ENCODE measurements at regions not wholly inside any gene's neighbourhood (a gene's known extent, or its start where the extent isn't known, plus 50 kb on each side); places are given as distances from the start of the nearest gene placed in this dataset.

DNA sequence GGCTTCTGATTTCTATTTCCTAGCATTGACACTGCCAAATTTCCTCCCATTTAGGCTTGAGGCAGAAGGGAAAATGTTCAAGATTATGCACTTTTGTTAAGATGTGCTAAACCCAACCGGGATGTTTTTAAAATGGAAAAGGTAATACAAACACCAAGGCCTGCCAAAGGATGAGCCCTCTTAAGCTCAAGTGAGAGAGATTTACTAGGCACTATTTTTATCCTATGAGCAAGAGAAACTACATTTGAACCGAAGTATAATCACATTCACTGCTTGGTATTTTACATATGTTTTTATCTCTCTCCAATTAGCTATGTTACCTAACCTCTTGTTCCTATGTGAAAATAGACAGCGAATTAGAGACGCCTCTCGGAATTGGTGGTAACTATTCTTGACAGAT, 295.8 kb downstream of the GABRB3 start:
- DNase-seq = no peak

DNA sequence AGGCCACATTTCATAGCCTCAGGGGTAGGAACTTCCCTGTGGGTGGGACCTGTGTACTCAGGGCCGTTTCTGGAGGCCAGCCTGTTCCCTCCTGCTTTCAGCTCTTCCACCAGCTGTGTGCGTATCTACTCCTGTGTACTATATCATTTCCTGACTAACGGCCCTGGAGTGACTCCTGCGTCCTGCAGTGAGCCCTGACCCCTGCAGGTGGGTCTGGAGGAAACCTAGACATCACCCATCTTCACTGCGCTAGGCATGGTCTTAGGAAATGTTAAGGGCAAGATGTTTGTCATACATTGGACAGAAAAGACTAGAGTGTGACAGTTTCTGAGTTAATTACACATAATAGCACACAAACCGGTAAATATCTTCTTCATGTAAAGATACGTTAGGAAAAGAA, 297.3 kb downstream of the GABRB3 start:
- DNase-seq = no peak

DNA sequence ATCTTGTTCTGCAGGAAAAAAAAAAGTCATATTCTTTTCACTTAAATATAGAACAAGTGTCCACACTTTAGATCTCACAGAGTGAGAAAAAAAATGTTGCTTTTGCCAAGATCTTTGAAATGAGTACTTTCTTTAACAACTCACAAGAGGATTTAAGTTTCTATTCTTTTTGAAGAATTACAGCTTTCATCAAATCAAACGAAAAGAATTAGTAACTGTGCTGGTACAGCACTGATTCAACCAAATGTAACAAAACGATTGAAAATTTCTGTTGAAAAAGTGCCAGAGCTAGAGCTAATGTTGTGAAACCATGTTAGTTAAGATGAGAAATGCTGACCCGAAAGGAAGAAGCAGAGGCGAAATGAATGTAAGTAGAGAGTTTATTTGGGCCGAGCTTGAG, 300.2 kb downstream of the GABRB3 start:
- DNase-seq = no peak

DNA sequence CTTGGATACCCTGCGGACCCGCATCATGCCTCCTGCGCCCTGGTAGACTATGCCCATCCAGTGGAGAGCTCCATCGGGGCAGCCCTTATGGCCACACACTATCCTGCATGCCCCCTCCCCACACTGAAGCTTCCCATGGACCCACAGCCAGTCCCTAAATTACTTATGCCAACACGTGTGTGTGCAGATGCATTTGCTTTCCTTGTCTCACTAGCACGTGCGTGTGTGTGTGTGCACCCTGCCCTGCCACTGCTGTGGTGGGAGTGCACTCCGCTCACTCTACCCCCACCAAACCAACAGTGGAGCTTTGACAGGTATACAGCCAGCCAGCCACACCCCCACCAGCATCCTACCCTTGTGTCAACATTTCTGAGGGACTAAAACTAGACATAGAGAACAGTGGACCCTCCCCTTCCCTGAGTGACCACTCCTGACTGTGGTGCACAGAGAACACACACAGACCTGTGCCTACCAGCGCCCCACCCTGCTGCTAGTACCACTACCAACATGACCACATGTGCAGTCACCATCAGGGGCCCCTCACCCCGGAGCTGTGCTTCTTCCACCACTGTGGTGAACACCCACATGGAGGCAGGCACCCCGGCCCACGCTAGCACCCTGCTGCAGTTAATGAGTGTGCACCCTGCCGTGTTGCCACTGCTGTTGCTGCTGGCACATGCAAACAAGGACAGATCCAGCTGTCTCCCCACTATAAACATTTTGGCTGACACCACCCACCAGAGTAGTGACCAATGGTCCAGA, 310.8 kb downstream of the GABRB3 start:
- no peak for DNase-seq

DNA sequence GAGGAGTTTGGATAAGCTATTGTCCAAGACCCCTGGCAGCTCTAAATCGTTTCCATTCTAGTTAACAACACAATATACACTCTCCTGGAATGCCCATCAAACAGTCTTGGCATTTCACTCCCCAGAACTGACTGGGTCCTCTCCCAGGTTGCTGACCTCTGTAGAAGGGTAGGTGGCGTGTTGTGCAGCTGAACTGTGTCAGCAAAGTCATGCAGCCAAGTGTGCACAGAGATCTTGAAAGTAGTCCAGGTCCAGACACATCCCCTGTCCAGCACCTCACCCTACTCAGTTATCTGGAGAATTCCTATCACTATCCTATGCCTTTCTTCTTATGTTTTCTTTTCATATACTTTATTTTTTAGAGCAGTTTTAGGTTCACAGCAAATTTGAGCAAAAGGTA, 312.7 kb downstream of the GABRB3 start:
- DNase-seq = no peak

DNA sequence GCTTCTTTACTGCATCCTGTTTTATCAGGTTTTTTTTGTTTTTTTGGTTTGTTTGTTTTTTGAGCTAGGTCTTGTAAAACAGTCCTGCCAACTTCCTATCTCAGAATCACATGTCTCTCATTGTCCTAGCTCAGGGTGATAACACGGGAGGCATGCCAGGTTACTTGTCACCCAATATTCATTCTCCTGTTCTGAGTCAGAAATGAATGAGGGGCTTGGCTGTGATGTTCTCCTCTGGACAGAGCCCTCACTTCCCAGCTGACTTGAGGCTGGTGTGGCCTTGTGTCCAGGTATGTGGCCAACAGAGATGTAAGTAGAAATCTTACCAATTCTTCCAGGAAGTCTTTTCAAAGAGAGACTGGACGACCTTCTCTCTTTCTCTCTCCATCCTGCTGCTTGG, 317.0 kb downstream of the GABRB3 start:
- DNase-seq = no peak

DNA sequence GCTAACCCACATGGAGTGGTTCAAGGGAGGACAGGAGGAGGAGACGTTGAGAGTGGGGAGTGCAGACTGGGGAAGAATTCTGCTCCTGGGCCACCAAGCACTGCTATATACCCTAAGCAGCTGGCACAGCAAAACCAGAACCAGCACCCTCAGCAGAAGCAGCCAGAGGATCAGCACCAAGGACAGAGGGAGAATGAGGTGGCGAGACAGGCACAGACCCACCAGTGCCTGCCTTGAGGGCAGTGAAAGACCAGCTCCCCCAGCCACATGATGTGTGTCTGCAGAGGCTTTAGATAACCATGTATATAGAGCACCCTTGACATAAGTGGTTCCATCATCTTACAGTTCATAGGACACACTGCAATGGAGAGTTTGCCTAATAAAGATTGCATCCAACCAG, 319.0 kb downstream of the GABRB3 start:
- no peak for DNase-seq

DNA sequence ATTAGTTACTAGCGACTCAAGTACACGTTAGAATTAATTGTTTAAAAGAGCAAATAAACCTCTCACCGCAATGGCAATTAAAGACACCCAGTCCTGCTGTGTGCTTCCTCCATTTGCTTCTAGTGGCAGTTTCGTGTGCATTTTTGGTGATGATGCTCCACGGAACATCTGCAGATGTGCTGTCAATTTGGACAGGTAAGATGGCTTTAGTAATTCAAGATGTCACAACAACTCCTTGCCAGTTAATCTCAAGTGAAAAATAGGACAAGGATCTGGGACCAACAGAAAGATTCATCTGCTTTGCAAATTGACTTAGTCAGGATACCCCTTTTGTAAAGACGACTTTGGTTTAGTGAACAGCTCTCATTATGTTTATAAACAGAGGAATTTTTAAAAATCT, 320.9 kb downstream of the GABRB3 start:
- DNase-seq = no peak

DNA sequence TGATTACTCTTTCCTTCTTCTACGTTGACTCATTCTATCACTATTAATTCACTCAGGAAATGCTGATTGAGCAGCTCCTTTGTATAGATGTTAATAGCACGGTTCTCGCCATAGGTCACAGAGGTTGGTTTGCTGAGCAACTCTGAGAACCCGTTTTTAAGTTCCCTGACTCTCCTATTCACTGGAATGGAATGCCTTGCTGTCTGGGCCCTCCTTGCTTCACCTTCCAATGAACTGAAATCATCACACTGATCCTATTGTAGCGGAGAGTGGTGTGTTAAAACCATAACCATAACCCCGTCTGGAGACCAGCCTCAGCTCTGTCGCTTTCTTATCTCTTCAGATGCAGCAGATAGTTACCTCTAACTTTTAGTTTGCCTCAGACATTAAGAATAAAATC, 323.6 kb downstream of the GABRB3 start:
- no peak for DNase-seq

DNA sequence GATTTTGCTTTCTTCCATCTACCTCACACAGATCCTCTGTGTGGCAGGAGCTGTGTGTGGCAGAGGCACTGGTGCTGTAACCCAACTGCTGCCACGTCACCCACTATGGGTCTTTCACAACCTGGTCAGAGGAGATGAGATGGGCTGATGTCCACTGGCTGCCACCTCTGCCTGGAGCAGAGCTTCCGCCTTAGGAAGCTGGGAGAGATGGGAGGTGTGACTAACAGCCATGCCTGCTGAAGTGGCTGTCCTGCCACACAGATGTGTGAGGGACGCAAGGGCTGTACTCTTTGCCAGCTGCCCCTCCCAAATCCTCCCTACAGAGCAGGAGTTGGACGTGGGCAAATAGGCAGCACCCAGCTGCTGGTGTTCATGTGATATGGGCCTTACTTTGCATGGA, 329.5 kb downstream of the GABRB3 start:
- DNase-seq = no peak

DNA sequence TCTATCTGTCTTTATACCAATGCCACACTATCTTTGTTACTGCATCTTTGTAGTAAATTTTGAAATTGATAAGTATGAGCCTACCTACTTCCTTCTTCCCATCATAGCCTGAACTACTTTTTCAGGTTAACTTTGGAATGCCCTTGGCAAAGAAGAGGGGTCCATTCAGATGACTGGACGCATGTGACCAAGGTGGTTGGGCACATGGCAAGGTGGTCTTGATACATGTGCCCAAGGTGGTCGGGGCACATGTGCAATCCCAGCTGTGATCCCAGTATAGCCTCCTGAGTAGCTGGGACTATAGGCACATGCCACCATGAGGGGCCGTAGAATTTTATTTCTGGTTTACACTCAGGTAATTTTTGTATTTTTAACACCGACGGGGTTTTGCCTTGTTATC, 330.2 kb downstream of the GABRB3 start:
- DNase-seq = no peak

DNA sequence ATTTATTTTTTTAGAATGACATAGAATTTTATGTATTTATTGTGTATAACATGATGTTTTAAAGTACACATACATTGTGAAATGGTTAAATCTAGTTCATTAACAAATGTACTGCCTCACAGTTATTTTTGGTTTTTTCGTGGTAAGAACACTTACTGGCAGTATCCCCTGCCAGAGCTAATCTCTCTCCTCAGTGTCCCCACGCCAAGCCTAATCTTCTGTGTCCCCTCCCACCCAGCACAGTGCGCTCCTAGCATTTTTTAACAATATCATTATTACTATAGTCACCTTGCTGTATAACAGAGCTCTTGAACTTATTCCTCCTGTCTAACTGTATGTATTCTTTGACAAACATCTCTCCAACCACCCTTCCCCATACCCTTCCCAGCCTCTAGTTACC, 333.2 kb downstream of the GABRB3 start:
- DNase-seq = no peak

DNA sequence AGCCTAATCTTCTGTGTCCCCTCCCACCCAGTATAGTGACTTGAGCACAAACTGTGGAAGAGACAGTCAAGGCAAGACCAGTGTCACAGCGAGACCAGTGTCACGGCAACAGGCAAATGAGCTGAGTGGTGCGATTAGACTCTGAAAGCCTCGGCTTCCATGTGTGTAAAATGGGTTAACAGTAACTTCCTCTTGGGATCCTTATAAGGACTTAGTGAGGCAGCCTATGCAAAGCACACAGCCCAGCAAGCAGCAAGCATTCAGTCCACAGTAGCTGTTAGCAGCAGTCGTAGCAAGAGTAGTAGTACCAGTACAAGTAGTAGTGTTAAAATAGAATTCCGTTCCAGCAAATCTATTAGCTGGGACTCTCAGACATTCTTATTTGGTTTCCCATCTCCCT, 334.1 kb downstream of the GABRB3 start:
- no peak for DNase-seq

DNA sequence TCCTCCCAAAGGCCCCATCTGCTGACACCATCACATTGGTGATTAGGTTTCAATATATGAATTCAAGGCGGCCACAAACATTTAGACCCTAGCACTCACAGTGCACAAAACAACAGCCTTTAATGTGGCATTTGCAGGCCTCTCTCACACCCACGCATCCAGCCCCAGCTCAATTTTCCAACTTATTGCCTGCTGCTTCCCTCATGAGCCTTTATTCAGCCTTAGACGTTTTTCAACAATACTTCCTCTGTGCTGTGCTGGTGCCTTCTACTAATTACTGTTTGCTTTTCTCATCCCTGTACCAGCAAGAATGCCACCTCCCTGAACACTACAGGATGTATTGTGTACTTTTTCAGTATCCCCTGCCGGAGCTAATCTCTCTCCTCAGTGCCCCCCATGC, 334.6 kb downstream of the GABRB3 start:
- DNase-seq = no peak

DNA sequence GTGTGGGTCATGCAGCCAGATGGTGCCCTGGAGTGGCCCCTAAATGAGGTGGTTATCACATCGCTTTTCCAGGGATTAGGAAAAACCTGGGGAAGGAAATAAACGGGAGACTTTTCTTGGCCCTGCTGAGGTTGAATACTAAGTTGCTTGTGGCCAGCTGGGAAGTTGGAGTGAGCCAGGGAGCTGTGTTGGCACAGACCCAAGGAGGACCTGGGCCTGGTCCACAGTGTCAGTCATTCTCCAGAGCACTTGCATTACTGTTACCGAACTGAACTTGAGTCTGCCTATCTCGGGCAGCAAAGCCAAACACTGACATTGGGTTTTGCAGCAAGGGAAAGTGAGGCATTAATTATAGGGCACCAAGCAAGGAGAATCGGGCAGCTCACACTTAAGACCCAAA, 339.0 kb downstream of the GABRB3 start:
- no peak for DNase-seq

DNA sequence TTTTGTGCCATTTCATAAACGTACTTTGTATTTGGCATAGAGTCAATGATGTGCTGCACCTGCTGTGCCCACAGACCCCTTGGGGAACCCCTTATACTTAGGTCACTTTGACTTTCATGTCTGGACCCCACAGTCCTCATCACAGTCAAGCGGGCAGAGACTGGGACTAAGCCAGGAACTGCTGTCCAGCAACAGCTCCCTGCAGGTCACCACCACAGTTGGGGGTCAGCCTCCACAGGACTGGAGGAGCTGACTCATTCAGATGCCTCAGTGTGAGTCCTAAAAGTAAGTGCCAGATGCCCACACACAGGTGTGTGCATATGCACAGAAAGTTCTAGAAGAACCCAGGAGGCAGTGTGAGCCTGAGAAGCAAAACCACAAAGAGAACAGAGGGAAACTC, 339.8 kb downstream of the GABRB3 start:
- no peak for DNase-seq

DNA sequence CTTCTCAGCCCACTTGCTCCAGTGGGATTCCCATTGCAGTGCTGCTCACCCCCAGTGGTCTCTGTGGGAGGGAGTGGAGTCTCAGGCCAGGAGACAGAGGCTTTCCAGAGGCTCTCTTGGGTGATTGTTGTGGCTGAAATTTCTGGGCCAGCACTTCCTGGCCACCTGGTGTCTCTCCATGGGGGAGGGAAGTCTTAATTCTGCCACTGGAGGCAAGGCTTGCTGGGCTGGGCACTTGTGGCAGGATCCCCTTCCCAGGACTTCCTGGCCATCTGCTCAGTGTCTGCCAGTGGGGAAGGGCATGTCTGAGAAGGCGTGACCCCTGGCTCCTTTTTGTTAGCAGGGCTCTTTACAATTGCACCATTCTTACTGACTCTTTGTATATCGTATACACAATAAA, 351.8 kb downstream of the GABRB3 start:
- no peak for DNase-seq

DNA sequence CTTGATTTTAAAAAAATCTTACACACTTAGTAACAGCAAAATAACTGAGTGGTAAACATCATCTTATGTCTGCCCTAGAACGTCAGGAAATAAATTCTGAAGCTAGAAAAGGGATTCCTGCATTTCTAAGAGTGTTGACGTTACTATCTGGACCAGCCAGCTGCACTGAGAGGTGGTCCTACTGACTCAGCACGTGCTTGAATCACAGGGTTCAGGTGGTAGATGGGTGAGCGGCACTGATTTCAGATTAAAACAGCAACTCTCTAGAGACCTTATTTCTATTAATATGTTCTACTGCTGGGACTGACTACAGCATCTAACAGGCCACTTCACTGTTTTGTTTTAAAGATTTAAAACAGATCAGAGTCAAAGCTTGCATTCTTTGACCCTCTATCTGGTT, 377.2 kb downstream of the GABRB3 start:
- DNase-seq = no peak

DNA sequence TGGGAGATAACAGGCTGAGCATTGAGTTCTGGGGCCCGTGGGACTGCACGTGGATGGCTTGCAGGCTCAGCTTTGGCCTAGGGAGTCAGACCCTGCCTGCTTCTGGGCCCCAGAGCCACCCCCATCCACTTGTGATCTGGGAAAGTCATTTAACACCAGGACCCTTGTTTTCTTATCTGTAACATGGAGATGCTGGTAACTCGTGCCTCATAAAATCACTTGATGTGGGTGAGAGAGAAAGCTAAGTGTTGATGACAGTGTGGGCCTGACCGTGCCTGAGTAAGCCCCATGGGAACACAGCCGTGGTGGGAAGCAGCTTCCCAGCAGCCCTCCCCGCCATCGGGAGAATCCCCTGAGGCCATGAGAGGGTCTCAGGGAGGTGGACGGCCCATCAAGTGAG, 378.1 kb downstream of the GABRB3 start:
- no peak for DNase-seq

DNA sequence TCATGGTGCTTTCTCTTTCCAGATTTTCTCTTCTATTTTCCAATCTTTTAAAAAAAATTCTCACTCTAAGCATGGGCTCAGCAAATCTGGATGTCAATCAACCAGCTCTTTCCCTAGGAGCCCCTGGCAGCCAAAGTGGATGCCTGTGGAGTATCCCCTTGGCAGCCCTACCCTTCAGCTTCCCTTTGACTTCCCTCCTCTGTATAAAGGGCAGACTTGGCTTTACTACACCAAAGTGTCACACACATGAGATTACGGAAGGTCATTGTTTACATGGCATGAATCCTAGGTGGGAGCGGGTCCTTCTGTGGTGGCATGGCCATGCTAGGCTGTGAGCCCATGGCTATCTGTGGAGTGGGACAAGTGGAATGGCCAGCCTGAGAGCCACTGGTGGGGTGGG, 379.9 kb downstream of the GABRB3 start:
- no peak for DNase-seq

DNA sequence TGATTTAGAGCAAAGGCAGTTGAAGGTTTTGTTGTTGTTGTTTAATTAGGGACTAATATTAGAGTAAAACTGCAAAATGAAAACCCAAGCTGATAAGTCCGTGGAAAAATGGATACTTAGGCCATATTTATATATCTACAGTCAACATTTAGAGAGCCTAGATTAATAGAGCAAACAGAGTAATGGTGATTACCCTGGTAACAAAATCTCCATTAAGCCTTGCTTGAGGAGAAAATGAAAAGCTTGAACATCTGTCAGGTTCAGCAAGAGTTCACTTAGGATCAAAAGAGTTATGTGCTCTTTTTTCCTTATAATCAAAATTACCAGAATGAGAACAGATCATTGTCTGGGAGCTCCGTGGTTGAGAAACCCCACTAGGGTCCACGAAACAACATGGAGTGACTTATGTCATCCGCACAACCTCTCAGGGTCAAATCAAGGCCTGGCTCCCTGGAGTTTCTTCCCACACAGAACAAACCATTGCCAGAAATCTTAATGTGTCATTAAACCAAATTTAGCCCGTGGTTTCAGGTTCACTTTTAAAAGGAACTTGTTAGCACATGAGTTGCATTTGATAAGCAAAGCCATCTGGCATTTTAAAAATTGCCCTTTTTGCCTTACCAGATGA, 381.2 kb downstream of the GABRB3 start:
- no peak for DNase-seq

DNA sequence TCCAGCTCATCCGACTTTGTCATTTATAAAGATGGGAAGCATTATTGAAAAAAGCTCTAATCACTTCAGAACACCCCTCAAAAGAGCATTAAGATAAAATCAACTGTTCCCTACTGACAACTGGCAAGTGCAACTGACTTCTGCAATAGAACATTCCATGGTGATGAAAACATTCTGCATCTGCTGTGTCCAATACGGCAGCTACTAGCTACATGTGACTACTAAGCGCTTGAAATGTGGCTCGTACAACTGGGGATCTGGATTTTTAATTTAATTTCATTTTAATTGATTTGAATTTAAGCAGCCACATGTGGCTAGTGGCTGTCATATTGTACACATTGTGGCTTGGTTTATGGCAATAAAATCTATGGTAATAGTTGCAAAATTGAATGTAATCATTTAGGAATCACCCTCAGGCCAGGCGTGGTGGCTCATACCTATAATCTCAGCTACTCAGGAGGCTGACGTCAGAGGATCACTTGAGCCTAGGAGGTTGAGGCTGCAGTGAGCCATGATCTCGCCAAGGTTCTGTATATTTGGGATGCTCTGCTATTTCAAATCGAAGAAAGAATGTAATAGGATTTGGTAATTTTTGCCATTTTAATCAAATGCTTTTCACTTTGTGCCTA, 390.3 kb downstream of the GABRB3 start:
- DNase-seq = no peak

DNA sequence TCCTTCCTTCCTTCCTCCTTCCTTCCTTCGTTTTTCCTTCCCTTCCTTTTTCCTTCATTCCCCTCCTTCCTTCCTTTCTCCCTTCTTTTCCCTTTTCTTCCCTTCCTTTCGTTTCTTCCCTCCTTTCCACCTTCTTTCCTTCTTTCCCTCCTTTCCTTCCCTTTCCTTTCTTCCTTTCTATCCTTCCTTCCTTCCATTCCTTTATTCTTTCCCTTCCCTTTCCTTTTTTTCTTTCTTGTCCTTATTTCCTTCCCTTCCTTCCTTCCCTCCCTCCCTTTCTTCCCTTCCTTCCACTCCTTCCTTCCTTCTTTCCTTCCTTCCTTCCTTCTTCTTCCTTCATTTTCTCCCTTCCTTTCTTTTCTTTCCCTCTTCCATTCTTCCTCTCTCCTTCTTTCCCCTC, 394.6 kb downstream of the GABRB3 start:
- DNase-seq = no peak

DNA sequence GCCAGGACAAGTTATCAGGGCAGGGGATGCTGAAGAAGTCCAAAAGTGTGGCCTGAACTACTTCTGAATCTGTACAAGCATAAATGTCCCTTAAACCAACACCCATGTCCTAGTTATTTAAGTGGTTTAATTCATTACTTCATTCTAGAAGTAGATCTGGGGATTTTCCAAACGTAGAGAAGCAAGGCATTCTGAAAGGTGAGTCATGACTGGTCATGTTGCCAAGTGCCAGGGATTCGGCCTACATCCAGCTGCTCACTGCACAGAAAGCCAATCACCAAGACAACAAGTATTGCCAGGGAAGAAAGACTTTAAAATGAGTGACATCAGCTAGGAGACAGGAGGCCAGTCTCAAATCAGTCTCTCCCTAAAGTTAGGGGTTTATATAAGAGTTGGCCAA, 396.6 kb downstream of the GABRB3 start:
- no peak for DNase-seq

DNA sequence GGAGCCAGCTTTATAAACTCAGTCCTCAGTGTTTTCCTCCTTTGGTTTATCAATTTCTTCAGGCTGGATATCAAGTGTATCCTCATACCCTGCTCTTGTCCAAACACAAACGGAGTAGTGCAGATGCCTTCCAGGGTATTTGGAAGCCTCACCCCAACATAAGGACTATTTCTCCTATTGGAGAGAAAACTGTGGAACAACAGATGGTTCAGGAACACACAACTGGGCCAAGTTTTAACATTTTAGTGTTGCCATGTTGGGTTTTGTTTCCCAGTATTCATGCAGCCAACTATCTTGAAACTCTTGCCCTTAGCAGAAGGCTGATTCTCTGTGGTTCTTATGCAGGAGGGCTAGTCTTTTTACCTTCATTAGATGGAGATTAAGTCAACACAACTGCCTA, 398.1 kb downstream of the GABRB3 start:
- DNase-seq = no peak

All from activated CD4-positive, alpha-beta T cell treated with anti-CD3 and anti-CD28 coated beads for 48 hours (primary cell).